ENCODE measurements at regions not wholly inside any gene's neighbourhood (a gene's known extent, or its start where the extent isn't known, plus 50 kb on each side); places are given as distances from the start of the nearest gene placed in this dataset.

DNA sequence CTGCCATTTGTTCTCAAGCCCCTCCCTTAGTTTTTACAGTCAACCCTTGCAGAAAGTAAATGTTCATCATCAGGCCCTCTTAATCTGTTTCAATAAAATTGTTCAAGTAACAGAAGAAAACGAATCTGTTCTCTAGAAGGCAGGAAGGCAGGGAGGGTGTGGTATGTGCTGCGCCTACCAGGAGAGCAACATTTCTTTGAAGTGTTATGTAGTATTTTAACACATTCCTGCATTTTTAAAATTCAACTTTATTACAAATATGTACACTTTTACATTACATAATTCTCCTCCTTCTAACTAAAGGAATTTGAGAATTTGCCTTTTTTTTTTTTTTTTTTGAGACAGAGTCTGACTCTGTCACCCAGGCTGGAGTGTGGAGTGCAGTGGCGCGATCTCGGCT lies 657.8 kb downstream of the MCTP2 start:
- intact Hi-C loops (cut with micrococcal nuclease; ENCODE audit: unreplicated experiment), result no loop called here
- Histone ChIP-seq H3K9me3 (ENCODE audit: low read depth, low read length, poor library complexity, severe bottlenecking) (no peaks in the 10 kb centered on the region), H3K4me1 (ENCODE audit: insufficient read depth, low read length, poor library complexity, severe bottlenecking) (no peaks in the 10 kb centered on the region), H3K27ac (ENCODE audit: low read depth, low read length, poor library complexity, severe bottlenecking) (no peak overlapping the region), H3K27me3 (replicated peaks; ENCODE audit: insufficient read depth, low read depth, low read length, poor library complexity) (no peaks in the 10 kb centered on the region), H3K4me3 (ENCODE audit: low read depth, low read length, poor library complexity, severe bottlenecking) (no peak overlapping the region), H3K36me3 (ENCODE audit: insufficient read depth, low read length, poor library complexity, severe bottlenecking) (no peaks in the 10 kb centered on the region)
- TF ChIP-seq, protein P1, sequence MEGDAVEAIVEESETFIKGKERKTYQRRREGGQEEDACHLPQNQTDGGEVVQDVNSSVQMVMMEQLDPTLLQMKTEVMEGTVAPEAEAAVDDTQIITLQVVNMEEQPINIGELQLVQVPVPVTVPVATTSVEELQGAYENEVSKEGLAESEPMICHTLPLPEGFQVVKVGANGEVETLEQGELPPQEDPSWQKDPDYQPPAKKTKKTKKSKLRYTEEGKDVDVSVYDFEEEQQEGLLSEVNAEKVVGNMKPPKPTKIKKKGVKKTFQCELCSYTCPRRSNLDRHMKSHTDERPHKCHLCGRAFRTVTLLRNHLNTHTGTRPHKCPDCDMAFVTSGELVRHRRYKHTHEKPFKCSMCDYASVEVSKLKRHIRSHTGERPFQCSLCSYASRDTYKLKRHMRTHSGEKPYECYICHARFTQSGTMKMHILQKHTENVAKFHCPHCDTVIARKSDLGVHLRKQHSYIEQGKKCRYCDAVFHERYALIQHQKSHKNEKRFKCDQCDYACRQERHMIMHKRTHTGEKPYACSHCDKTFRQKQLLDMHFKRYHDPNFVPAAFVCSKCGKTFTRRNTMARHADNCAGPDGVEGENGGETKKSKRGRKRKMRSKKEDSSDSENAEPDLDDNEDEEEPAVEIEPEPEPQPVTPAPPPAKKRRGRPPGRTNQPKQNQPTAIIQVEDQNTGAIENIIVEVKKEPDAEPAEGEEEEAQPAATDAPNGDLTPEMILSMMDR (conservative IDR thresholded peaks at IDR 0.05; ENCODE audit: low read depth, low read length), result no peak
- no peak for TF ChIP-seq EZH2 (IDR thresholded peaks at IDR 0.05; ENCODE audit: borderline replicate concordance, low read depth, low read length, poor library complexity, severe bottlenecking)
- no peak for DNase-seq (ENCODE audit: low spot score)
- POLR2A ChIA-PET (ENCODE audit: low non-redundant PET), result no interaction called here
- CTCF ChIA-PET, result no interaction called here
- BruUV-seq (replicated peaks), result no TSS peak

DNA sequence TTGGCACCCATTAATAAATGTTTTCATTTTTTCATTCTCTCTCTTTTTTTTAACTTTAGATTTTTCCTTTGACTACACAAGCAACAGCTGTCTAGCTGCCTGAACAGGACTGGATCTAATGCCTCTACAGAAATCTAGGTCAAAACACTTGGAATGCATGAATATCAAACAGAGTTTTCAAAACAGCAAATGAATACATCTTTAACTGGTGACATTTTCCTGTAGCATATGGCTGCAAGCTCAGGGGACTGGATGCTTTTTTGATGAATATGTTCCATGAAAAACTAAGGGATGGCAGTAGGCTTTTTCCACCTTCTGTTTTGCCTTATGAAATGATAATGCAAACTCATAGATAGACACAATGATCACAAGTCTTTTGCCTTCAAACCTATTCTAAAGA lies 661.7 kb downstream of the MCTP2 start:
- BruUV-seq (replicated peaks), result no TSS peak
- ChIA-PET POLR2A (ENCODE audit: low non-redundant PET) (no interaction called here), CTCF (no interaction called here)
- no peak overlapping the region for H3K27ac ChIP-seq (ENCODE audit: low read depth, low read length, poor library complexity, severe bottlenecking)
- intact Hi-C loops (cut with micrococcal nuclease; ENCODE audit: unreplicated experiment), result no loop called here
- no peaks in the 10 kb centered on the region for H3K4me1 ChIP-seq (ENCODE audit: insufficient read depth, low read length, poor library complexity, severe bottlenecking)
- DNase-seq (ENCODE audit: low spot score), result no peak
- peaks cover 4% of the 10 kb centered on the region for H3K9me3 ChIP-seq (ENCODE audit: low read depth, low read length, poor library complexity, severe bottlenecking)
- no peaks in the 10 kb centered on the region for H3K27me3 ChIP-seq (replicated peaks; ENCODE audit: insufficient read depth, low read depth, low read length, poor library complexity)
- no peak overlapping the region for H3K4me3 ChIP-seq (ENCODE audit: low read depth, low read length, poor library complexity, severe bottlenecking)
- TF ChIP-seq, protein P1 (conservative IDR thresholded peaks at IDR 0.05; ENCODE audit: low read depth, low read length), result no peak
- no peak for TF ChIP-seq EZH2 (IDR thresholded peaks at IDR 0.05; ENCODE audit: borderline replicate concordance, low read depth, low read length, poor library complexity, severe bottlenecking)
- no peaks in the 10 kb centered on the region for H3K36me3 ChIP-seq (ENCODE audit: insufficient read depth, low read length, poor library complexity, severe bottlenecking)

DNA sequence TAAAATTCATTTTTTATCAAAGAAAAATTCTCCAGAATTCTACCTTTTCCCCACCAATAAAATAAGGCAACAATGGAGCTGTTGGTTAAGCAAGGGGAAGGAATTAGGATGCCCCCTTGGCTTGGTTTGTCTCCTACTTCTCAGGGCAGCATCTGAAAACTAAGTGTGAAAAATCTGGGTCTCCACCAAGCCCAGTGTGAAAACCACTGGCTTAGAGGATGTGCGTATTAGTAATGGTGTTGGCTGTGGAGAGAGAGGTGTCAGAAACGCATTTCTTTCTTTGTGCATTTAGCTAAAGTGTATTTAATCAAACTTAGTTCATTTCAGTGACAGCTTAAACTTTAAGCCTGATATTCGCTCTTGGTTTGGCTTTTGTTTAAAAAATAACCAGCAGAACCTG lies 662.7 kb downstream of the MCTP2 start:
- POLR2A ChIA-PET (ENCODE audit: low non-redundant PET), result no interaction called here

More for the DNA sequence above, 662.7 kb downstream of the MCTP2 start:
- TF ChIP-seq, protein P1 (conservative IDR thresholded peaks at IDR 0.05; ENCODE audit: low read depth, low read length), result no peak
- TF ChIP-seq EZH2 (IDR thresholded peaks at IDR 0.05; ENCODE audit: borderline replicate concordance, low read depth, low read length, poor library complexity, severe bottlenecking), result no peak
- Histone ChIP-seq H3K27me3 (replicated peaks; ENCODE audit: insufficient read depth, low read depth, low read length, poor library complexity) (no peaks in the 10 kb centered on the region), H3K9me3 (ENCODE audit: low read depth, low read length, poor library complexity, severe bottlenecking) (peaks cover 4% of the 10 kb centered on the region), H3K27ac (ENCODE audit: low read depth, low read length, poor library complexity, severe bottlenecking) (no peak overlapping the region), H3K4me1 (ENCODE audit: insufficient read depth, low read length, poor library complexity, severe bottlenecking) (no peaks in the 10 kb centered on the region), H3K4me3 (ENCODE audit: low read depth, low read length, poor library complexity, severe bottlenecking) (no peak overlapping the region), H3K36me3 (ENCODE audit: insufficient read depth, low read length, poor library complexity, severe bottlenecking) (no peaks in the 10 kb centered on the region)
- CTCF ChIA-PET, result no interaction called here
- no peak for DNase-seq (ENCODE audit: low spot score)
- intact Hi-C loops (cut with micrococcal nuclease; ENCODE audit: unreplicated experiment), result no loop called here
- BruUV-seq (replicated peaks), result no TSS peak
